ENCODE measurements at regions not wholly inside any gene's neighbourhood (a gene's known extent, or its start where the extent isn't known, plus 50 kb on each side); places are given as distances from the start of the nearest gene placed in this dataset.

- WGBS, 3 donors: 75 to 93% (median 80%) methylated on average over 2 of the region's 2 CpGs
- Histone ChIP-seq H3K4me1 (ENCODE audit: insufficient read depth) (no peaks in the 10 kb centered on the region), H3K9me3 (no peaks in the 10 kb centered on the region), H3K27me3 (no peaks in the 10 kb centered on the region), H3K36me3 (no peaks in the 10 kb centered on the region), H3K4me3 (no peak overlapping the region), H3K27ac (no peak overlapping the region)
- intact Hi-C loops (cut with DNase I): loop anchor here in 1 of 4 donors (10.0 kb wide), 1 partner anchor 60 kb away; no protein-coding TSS in a partner anchor
- TF ChIP-seq EP300 (IDR thresholded peaks at IDR 0.05): no peak
- TF ChIP-seq CTCF (IDR thresholded peaks at IDR 0.05): no peak
- TF ChIP-seq POLR2A (IDR thresholded peaks at IDR 0.05): no peak
- no peak for DNase-seq
Measured at GRCh38 chr9:28105001-28105400, 531.7 kb upstream of the C9orf72 start.

- DNase-seq: no peak
- intact Hi-C loops (cut with DNase I): no loop called here
- H3K4me1 ChIP-seq (ENCODE audit: insufficient read depth): no peaks in the 10 kb centered on the region
- 88 to 94% (median 91%) methylated on average over 3 of the region's 3 CpGs for WGBS, 3 donors
- no peaks in the 10 kb centered on the region for H3K27me3 ChIP-seq
- H3K4me3 ChIP-seq: no peak overlapping the region
- H3K9me3 ChIP-seq: no peaks in the 10 kb centered on the region
- H3K36me3 ChIP-seq: no peaks in the 10 kb centered on the region
- H3K27ac ChIP-seq: no peak overlapping the region
- TF ChIP-seq EP300 (IDR thresholded peaks at IDR 0.05): no peak
- no peak for TF ChIP-seq CTCF (IDR thresholded peaks at IDR 0.05)
- no peak for TF ChIP-seq POLR2A (IDR thresholded peaks at IDR 0.05)
Measured at GRCh38 chr9:28120184-28120583, 546.9 kb upstream of the C9orf72 start.

GRCh38 chr9:28120626-28121025 is 547.3 kb upstream of the C9orf72 start:
- TF ChIP-seq POLR2A (IDR thresholded peaks at IDR 0.05): no peak
- TF ChIP-seq CTCF (IDR thresholded peaks at IDR 0.05): no peak
- no peak for TF ChIP-seq EP300 (IDR thresholded peaks at IDR 0.05)
- Histone ChIP-seq H3K27ac (no peak overlapping the region), H3K4me1 (ENCODE audit: insufficient read depth) (no peaks in the 10 kb centered on the region), H3K36me3 (no peaks in the 10 kb centered on the region), H3K27me3 (no peaks in the 10 kb centered on the region), H3K4me3 (no peak overlapping the region), H3K9me3 (no peaks in the 10 kb centered on the region)
- 14 to 25% (median 20%) methylated on average over 3 of the region's 3 CpGs for WGBS, 3 donors
- intact Hi-C loops (cut with DNase I): no loop called here
- no peak for DNase-seq

- no peak for DNase-seq
- no peak for TF ChIP-seq POLR2A (IDR thresholded peaks at IDR 0.05)
- intact Hi-C loops (cut with DNase I): no loop called here
- Histone ChIP-seq H3K4me3 (no peak overlapping the region), H3K4me1 (ENCODE audit: insufficient read depth) (no peaks in the 10 kb centered on the region), H3K27ac (no peak overlapping the region), H3K27me3 (no peaks in the 10 kb centered on the region), H3K36me3 (no peaks in the 10 kb centered on the region), H3K9me3 (no peaks in the 10 kb centered on the region)
- whole genome bisulfite sequencing, 3 donors: 22 to 28% (median 23%) methylated on average over 3 of the region's 3 CpGs
Measured at GRCh38 chr9:28121366-28121765, 548.1 kb upstream of the C9orf72 start.

- Histone ChIP-seq H3K36me3 (no peaks in the 10 kb centered on the region), H3K27me3 (no peaks in the 10 kb centered on the region), H3K27ac (no peak overlapping the region), H3K9me3 (no peaks in the 10 kb centered on the region), H3K4me1 (ENCODE audit: insufficient read depth) (no peaks in the 10 kb centered on the region), H3K4me3 (no peak overlapping the region)
- TF ChIP-seq EP300 (IDR thresholded peaks at IDR 0.05) (no peak), POLR2A (IDR thresholded peaks at IDR 0.05) (no peak), CTCF (IDR thresholded peaks at IDR 0.05) (no peak)
- no peak for DNase-seq
- intact Hi-C loops (cut with DNase I): no loop called here
Measured at GRCh38 chr9:28124917-28125316, 551.6 kb upstream of the C9orf72 start.

Measured in ovary (tissue), 7 donors.